ENCODE measurements at regions not wholly inside any gene's neighbourhood (a gene's known extent, or its start where the extent isn't known, plus 50 kb on each side); places are given as distances from the start of the nearest gene placed in this dataset.

DNA sequence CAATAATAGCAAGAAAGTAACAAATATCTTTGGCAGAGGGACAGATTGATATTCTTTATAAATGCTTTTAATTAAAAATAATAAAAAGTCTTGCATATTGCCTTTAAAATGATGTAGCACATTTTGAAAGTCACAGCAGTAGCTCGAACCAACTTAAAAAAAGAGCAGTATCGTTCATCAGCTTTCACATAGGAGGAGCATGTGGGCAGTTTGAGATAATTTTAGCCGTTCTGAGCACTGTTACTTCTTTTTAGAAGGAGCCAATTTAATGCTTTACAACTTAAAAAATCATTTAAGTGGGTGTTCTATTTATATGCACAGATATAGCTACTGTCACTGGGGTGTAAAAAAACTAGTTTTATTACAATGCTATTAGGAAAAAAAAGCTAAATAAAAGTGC lies 622.7 kb upstream of the GBE1 start:
- no peak for TF ChIP-seq FOXM1 (IDR thresholded peaks at IDR 0.05; ENCODE audit: borderline replicate concordance, low read depth)

DNA sequence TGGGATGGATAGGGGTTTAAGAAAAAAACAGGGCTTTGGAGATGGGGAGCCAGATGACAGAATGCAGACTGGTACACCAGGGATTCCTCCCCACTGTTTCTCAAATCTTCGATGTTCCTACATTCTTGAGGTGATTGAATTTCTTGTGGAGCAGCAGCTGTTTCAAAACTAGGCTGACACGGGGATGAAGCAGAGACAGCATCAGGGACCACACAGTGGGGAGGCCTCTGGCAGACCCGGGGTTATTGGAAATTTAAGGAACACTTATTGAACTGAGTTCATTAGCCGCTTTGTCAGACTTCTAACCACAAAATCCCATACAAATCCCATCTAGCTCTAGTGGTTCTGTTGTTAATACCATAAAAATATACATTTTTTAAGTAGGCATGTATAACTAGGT lies 621.4 kb upstream of the GBE1 start:
- TF ChIP-seq YY1 (IDR thresholded peaks at IDR 0.05; ENCODE audit: low read depth) (no peak), ZBTB7A (IDR thresholded peaks at IDR 0.05; ENCODE audit: low read depth) (no peak), EGR1 (IDR thresholded peaks at IDR 0.05) (no peak), TAF1 (IDR thresholded peaks at IDR 0.05; ENCODE audit: low read depth) (no peak)

DNA sequence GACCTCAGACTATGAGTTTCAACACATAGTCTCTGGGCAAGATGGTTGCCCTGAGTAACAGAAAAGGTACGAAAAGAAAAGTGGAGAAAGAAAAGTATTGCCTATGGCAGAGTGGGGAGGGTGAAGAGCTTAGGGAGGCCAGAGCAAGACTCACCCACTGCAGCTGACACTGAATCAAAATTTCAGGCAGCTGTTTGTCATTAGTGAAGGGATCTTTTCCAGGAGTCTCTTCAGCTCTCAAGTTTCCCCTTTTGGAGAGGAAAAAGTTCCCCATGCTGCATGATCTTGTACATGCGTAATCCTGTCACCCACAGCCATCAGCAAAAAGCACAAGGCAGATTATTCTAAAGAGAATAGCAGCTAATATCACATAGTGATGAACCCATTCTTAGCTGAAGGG lies 616.9 kb upstream of the GBE1 start:
- no peak for TF ChIP-seq ZBTB7A (IDR thresholded peaks at IDR 0.05; ENCODE audit: low read depth)
- no peak for TF ChIP-seq EGR1 (IDR thresholded peaks at IDR 0.05)
- TF ChIP-seq, protein P1, sequence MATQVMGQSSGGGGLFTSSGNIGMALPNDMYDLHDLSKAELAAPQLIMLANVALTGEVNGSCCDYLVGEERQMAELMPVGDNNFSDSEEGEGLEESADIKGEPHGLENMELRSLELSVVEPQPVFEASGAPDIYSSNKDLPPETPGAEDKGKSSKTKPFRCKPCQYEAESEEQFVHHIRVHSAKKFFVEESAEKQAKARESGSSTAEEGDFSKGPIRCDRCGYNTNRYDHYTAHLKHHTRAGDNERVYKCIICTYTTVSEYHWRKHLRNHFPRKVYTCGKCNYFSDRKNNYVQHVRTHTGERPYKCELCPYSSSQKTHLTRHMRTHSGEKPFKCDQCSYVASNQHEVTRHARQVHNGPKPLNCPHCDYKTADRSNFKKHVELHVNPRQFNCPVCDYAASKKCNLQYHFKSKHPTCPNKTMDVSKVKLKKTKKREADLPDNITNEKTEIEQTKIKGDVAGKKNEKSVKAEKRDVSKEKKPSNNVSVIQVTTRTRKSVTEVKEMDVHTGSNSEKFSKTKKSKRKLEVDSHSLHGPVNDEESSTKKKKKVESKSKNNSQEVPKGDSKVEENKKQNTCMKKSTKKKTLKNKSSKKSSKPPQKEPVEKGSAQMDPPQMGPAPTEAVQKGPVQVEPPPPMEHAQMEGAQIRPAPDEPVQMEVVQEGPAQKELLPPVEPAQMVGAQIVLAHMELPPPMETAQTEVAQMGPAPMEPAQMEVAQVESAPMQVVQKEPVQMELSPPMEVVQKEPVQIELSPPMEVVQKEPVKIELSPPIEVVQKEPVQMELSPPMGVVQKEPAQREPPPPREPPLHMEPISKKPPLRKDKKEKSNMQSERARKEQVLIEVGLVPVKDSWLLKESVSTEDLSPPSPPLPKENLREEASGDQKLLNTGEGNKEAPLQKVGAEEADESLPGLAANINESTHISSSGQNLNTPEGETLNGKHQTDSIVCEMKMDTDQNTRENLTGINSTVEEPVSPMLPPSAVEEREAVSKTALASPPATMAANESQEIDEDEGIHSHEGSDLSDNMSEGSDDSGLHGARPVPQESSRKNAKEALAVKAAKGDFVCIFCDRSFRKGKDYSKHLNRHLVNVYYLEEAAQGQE (IDR thresholded peaks at IDR 0.05; ENCODE audit: low read depth), result no peak
- no peak for TF ChIP-seq FOXM1 (IDR thresholded peaks at IDR 0.05; ENCODE audit: borderline replicate concordance, low read depth)
- TF ChIP-seq TEAD4 (IDR thresholded peaks at IDR 0.05), result no peak
- TF ChIP-seq, protein P2, sequence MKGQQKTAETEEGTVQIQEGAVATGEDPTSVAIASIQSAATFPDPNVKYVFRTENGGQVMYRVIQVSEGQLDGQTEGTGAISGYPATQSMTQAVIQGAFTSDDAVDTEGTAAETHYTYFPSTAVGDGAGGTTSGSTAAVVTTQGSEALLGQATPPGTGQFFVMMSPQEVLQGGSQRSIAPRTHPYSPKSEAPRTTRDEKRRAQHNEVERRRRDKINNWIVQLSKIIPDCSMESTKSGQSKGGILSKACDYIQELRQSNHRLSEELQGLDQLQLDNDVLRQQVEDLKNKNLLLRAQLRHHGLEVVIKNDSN (IDR thresholded peaks at IDR 0.05), result no peak
- TF ChIP-seq, protein P3, sequence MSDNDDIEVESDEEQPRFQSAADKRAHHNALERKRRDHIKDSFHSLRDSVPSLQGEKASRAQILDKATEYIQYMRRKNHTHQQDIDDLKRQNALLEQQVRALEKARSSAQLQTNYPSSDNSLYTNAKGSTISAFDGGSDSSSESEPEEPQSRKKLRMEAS (IDR thresholded peaks at IDR 0.05), result no peak
- TF ChIP-seq NFIC (IDR thresholded peaks at IDR 0.05), result no peak
- TF ChIP-seq TCF12 (IDR thresholded peaks at IDR 0.05; ENCODE audit: low read depth), result no peak
- no peak for TF ChIP-seq TAF1 (IDR thresholded peaks at IDR 0.05; ENCODE audit: low read depth)
- TF ChIP-seq RAD21 (IDR thresholded peaks at IDR 0.05; ENCODE audit: low read depth), result no peak
- TF ChIP-seq CEBPB (IDR thresholded peaks at IDR 0.05), result no peak
- TF ChIP-seq EP300 (IDR thresholded peaks at IDR 0.05; ENCODE audit: borderline replicate concordance), result no peak
- TF ChIP-seq CREB1 (IDR thresholded peaks at IDR 0.05; ENCODE audit: low read depth), result no peak

DNA sequence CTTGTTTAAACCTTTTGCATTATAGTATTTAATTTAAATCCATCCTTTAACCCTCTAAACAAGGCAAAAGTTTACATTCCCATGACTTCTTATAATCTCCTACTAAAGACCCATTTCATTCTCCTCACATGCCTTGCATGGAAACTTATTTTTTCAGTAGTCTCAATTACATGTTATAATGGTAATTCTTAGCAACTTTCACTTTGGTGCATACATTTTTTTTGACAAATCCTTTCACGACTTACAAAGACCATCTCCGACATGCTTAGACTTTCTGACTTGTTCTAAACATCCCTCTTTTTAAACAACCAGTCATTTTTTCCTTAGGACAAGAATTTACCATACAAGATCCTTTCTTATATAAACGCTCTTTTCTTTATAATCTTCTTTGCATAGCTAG lies 615.4 kb upstream of the GBE1 start:
- TF ChIP-seq TAF1 (IDR thresholded peaks at IDR 0.05; ENCODE audit: low read depth), result no peak
- TF ChIP-seq, protein P2 (IDR thresholded peaks at IDR 0.05), result peak; percentile 36

GRCh38 chr3:82364827-82365226 lies 603.4 kb upstream of the GBE1 start:
- TF ChIP-seq NFIC (IDR thresholded peaks at IDR 0.05) (no peak), FOXM1 (IDR thresholded peaks at IDR 0.05; ENCODE audit: borderline replicate concordance, low read depth) (no peak)
- TF ChIP-seq, protein P3 (IDR thresholded peaks at IDR 0.05), result no peak

GRCh38 chr3:82363131-82363530 lies 601.7 kb upstream of the GBE1 start:
- TF ChIP-seq, protein P3 (IDR thresholded peaks at IDR 0.05), result no peak
- TF ChIP-seq, protein P2 (IDR thresholded peaks at IDR 0.05), result no peak
- TF ChIP-seq TEAD4 (IDR thresholded peaks at IDR 0.05), result no peak
- no peak for TF ChIP-seq RAD21 (IDR thresholded peaks at IDR 0.05; ENCODE audit: low read depth)
- TF ChIP-seq CEBPB (IDR thresholded peaks at IDR 0.05), result no peak
- no peak for TF ChIP-seq EGR1 (IDR thresholded peaks at IDR 0.05)

GRCh38 chr3:82355228-82355627 lies 593.8 kb upstream of the GBE1 start:
- TF ChIP-seq, protein P3 (IDR thresholded peaks at IDR 0.05), result no peak
- no peak for TF ChIP-seq TCF12 (IDR thresholded peaks at IDR 0.05; ENCODE audit: low read depth)
- TF ChIP-seq ZBTB7A (IDR thresholded peaks at IDR 0.05; ENCODE audit: low read depth), result no peak
- no peak for TF ChIP-seq RAD21 (IDR thresholded peaks at IDR 0.05; ENCODE audit: low read depth)
- no peak for TF ChIP-seq FOXM1 (IDR thresholded peaks at IDR 0.05; ENCODE audit: borderline replicate concordance, low read depth)
- TF ChIP-seq, protein P1 (IDR thresholded peaks at IDR 0.05; ENCODE audit: low read depth), result no peak
- no peak for TF ChIP-seq CEBPB (IDR thresholded peaks at IDR 0.05)
- TF ChIP-seq, protein P2 (IDR thresholded peaks at IDR 0.05), result no peak
- no peak for TF ChIP-seq TAF1 (IDR thresholded peaks at IDR 0.05; ENCODE audit: low read depth)
- TF ChIP-seq EGR1 (IDR thresholded peaks at IDR 0.05), result no peak
- no peak for TF ChIP-seq TEAD4 (IDR thresholded peaks at IDR 0.05)
- TF ChIP-seq YY1 (IDR thresholded peaks at IDR 0.05; ENCODE audit: low read depth), result no peak
- no peak for TF ChIP-seq CREB1 (IDR thresholded peaks at IDR 0.05; ENCODE audit: low read depth)
